GM10248 (cell line): ENCODE measurements at regions not wholly inside any gene's neighbourhood (a gene's known extent, or its start where the extent isn't known, plus 50 kb on each side); places are given as distances from the start of the nearest gene placed in this dataset.
"Not testable (repeated sequence)": the region's sequence is repeated elsewhere in the genome, so short reads cannot be mapped to it uniquely, and the experiment has no call there.

Experiments
- CTCF ChIA-PET: fragments of 300-600 bp; sonication (Branson Sonifier 250); formaldehyde crosslinking; extraction: SDS; loops from one replicate; lab custom pipeline; 2021; ENCODE audit warnings: antibody characterized with exemption; lab: Yijun Ruan, JAX
- POLR2A ChIA-PET: fragments of 350-650 bp; sonication (Branson Sonifier 250); formaldehyde crosslinking; extraction: SDS; loops from one replicate; lab custom pipeline; 2020; ENCODE audit warnings: antibody characterized with exemption; lab: Yijun Ruan, JAX
- DNase-seq: peaks from one replicate; pipeline ENCODE4 v3.0.0; 2012; ENCODE audit errors: extremely low spot score
- CTCF ChIP-seq: IDR thresholded peaks from 2 replicates; pipeline ENCODE4 v1.5.1; 2012; ENCODE audit warnings: mild to moderate bottlenecking, low read depth; ENCODE audit errors: extremely low read depth, missing control alignments, control extremely low read depth

GRCh38 chr10:59037506-59037905, 138.9 kb upstream of the PHYHIPL start:
- TF ChIP-seq CTCF, result no peak
- POLR2A ChIA-PET, result no interaction called here
- CTCF ChIA-PET, result interaction anchor here (1.2 to 1.8 kb wide), 3 partner anchors 8 to 14 kb away, joined by 3 to 8 read pairs (median 7); no protein-coding TSS in a partner anchor
- DNase-seq, result no peak

- CTCF ChIA-PET, DNase-seq, POLR2A ChIA-PET: not testable (repeated sequence)
Observed at GRCh38 chr10:59043358-59043757, 133.1 kb upstream of the PHYHIPL start.

- TF ChIP-seq CTCF, result no peak
- no peak for DNase-seq
- CTCF ChIA-PET, result interaction anchor here (0.7 to 2.0 kb wide), 5 partner anchors 11 to 95 kb away, joined by 3 to 8 read pairs (median 3); no protein-coding TSS in a partner anchor
- POLR2A ChIA-PET, result interaction anchor here (2.0 kb wide), 1 partner anchor 11 kb away, joined by 5 read pairs; no protein-coding TSS in a partner anchor
Observed at GRCh38 chr10:59047180-59047579, 129.3 kb upstream of the PHYHIPL start.

DNA sequence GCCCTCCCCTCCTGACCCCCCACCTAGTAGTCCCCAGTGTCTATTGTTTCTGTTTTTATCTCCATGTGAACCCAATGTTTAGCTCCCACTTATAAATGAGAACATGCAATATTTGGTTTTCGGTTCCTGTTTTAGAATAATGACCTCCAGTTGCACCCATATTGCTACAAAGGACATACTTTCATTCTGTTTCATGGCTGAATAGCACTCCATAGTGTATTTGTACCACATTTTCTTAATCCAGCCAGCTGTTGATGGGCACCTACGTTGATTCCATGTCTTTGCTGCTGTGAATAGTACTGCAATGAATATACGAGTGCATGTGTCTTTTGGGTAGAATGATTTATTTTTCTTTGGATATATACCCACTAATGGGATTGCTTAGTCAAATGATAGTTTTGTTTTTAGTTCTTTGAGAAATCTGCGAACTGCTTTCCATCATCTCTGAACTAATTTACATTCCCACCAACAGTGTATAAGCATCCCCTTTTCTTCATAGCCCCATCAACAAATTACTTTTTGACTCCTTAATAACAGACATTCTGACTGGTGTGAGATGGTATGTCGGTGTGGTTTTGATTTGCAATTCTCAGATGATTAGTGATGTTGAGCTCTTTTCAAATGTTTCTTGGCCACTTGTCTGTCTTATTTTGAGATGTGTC, 128.4 kb upstream of the PHYHIPL start:
- DNase-seq, result peak; percentile 10
- CTCF ChIA-PET, result interaction anchor here (0.6 to 2.0 kb wide), 5 partner anchors 8 to 49 kb away, joined by 3 to 8 read pairs (median 3); no protein-coding TSS in a partner anchor

GRCh38 chr10:59053502-59053901, 122.9 kb upstream of the PHYHIPL start:
- POLR2A ChIA-PET, DNase-seq: not testable (repeated sequence)
- CTCF ChIA-PET, result interaction anchor here (1.2 to 1.8 kb wide), 4 partner anchors 11 to 101 kb away, joined by 3 to 6 read pairs (median 4); no protein-coding TSS in a partner anchor

More for the DNA sequence above, 128.4 kb upstream of the PHYHIPL start:
- TF ChIP-seq CTCF, result no peak
- POLR2A ChIA-PET, result interaction anchor here (0.7 to 2.0 kb wide), 2 partner anchors 11 to 13 kb away, joined by 3 to 5 read pairs; no protein-coding TSS in a partner anchor

- CTCF ChIA-PET, result no interaction called here
- POLR2A ChIA-PET, result no interaction called here
Observed at GRCh38 chr10:59055045-59055444, 121.4 kb upstream of the PHYHIPL start.

GRCh38 chr10:59057345-59057744, 119.1 kb upstream of the PHYHIPL start:
- ChIA-PET CTCF (interaction anchor here (2.2 kb wide), 1 partner anchor 74 kb away, joined by 4 read pairs; no protein-coding TSS in a partner anchor), POLR2A (no interaction called here)
- no peak for TF ChIP-seq CTCF
- no peak for DNase-seq

More at GRCh38 chr10:59055045-59055444, 121.4 kb upstream of the PHYHIPL start:
- TF ChIP-seq CTCF, result no peak
- DNase-seq, result no peak
